ENCODE measurements at regions not wholly inside any gene's neighbourhood (a gene's known extent, or its start where the extent isn't known, plus 50 kb on each side); places are given as distances from the start of the nearest gene placed in this dataset.

DNA sequence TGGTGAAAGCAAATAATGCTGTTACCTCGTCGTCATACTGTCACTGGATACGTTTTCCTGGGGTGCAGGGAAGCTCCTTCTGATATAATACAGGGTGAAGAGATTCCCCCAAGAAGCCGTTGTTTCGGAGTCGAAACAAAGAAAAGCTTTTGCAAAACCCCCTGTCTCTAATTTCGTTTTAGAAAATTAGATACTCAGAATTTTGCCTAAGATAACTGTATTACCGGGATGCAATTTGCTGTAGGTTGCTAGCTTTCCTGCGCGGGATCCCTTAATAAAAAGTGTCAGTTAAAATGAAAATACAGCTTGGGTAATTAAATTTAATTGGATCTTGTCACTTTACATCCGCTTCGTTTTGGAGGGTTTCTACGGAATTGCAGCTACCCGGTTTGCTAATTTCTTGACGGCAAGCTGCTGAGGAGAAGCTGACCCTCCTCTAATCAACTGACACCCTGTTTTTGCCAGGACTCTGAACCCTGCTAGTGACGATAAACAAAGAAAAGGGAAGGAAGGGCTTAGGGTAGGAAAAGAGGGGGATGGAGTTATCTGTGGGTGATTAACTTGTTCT, 174.6 kb downstream of the SHOX start:
- no peak for DNase-seq (ENCODE audit: low read depth in 2 of 2)

DNA sequence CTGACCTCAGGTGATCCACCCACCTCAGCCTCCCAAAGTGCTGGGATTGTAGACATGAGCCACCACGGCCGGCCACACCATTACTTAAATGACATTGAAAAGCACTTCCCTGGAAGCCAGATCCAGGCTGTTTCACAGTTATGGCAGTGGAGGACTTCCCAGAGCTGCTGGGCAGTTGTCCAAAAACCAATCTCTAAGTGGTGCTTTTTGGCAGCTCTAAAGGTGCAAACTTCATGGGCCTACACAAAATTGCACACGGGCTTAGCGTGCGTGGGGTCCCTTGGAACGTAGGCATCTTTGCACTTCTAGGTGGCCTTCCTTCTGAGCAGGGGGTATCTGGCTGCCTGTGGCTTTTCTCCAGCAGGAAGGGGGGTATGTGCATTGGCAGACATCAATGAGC, 172.3 kb downstream of the SHOX start:
- DNase-seq (ENCODE audit: low read depth in 2 of 2): no peak

DNA sequence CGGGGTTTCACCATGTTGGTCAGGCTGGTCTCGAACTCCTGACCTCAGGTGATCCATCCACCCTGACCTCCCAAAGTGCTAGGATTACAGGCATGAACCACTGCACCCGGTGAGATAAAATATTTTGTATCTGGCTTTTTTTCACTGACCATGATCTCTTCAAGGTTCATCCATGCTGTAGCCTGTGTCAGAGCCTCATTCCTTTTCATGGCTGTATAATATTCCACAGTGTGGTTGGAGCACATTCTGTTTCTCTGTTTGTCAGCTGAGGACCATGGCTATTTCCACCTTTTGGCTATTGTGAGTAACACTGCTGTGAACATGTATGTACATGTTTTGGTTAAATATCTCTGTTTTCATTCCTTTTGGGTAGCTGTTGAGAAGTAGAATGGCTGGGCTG, 169.2 kb downstream of the SHOX start:
- no peak for DNase-seq (ENCODE audit: low read depth in 2 of 2)

DNA sequence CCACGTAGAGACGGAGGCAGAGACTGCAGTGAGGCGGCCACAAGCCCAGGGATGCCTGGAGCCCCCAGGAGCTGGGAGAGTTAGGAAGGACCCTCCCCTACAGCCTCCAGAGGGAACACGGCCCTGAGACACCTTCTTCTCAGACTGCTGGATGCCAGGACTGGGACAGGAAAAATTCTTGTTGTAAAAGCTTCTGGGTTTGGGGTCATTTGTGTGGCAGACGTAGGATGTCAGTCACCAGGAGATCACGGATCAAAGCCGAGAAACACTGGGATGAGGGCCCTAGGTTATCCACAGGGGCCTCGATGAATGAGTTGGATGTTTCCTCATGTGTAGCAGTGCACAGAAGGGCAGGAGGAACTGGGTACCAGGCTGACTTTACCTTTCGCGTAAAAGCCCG, 163.7 kb downstream of the SHOX start:
- DNase-seq (ENCODE audit: low read depth in 2 of 2): no peak

DNA sequence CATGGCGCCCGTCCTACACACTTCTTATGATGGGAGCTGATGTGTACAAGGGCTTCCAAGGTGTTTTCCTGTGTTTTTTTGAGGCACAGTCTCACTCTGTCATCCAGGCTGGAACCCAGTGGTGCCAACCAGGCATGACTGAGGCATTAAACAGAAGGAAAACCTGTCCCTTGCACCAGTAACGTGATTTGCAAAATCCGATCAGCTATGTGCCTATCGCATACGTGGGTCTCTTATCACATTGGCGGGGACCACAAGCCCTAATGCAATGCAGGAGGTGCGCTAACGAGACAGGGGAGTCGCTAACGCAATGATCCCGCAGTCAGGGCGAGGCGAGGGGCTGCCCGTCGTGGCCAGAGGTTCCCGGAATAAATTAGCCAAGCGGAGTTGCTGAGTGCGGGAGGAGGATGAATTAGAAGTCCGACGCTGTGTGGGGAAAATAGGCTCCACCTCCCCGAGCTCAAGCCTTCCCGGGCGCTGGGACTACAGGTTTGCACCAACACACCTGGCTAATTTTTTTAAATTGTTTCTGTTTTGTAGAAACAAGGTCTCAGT, 162.7 kb downstream of the SHOX start:
- DNase-seq (ENCODE audit: low read depth in 2 of 2): no peak

DNA sequence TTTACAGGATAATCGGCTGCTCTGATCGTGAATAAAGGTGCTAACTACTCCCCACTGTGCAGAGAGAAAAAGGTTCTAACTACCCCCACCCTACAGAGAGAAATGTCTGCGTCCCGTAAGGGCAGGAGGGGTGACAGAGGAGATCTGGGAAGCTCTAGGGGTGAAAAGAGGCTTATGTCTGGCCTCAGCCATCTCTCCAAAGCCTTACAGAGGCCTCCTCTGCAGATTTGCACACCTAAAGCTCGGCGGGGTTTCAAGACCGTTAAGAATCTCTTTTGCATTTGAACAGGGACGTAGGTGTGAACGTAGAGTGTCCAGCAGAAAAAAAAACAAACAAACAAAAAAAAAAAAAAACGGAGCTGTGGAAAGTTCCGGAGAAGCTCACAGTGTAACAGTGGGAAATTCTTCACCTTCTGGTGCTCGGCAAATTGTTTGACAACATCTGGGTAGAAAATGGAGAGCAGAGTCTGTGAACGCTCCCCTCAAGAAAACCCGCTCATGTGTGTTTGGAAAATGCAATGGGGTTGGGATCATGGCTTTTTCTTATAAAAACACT, 161.0 kb downstream of the SHOX start:
- no peak for DNase-seq (ENCODE audit: low read depth in 2 of 2)

DNA sequence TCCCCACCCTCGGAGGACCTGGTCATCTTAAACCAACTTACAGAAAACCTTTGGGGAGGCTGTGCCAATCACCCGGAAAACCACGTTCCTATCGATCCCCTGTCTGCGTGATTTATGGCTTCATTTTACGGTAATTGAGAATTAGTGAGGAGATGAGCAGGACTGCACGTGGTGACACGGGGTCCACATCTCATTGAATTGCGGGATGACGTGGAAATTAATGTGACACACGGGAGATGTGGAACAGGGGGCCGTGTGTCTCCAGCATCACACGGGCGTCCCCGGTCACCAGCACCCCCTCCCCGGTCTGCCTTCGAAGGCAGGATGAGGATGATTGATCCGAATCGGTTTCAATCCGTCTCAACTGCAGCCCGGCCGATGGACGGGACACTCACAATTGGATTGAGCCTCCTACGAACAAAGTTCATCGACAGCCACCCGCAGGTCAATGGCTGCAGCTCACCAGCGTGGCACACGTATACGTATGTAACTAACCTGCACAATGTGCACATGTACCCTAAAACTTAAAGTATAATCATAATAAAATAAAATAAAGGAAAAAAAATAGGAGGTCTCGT, 160.3 kb downstream of the SHOX start:
- no peak for DNase-seq (ENCODE audit: low read depth in 2 of 2)

DNA sequence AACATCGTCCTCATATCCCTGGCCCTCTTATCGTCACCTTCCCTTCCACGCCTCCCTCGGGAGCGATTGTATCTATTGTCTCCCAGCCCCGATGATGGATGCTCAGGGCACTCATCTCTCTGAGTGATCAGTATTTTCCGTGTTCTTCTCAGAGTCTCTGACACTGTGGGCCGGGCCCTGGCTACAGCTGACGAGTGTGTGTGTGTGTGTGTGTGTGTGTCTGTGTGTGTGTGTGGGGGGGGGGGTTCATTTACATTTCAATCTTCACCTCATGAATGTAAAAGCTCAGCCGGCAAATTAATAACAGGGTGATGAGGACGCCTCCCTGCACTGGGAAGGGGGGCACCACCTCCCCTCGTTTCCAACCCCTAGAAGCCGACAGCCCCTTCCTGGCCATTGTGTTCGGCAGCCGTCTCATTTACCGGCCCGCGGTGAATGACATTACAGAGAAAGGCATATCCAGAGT, 159.5 kb downstream of the SHOX start:
- DNase-seq (ENCODE audit: low read depth in 2 of 2): no peak

DNA sequence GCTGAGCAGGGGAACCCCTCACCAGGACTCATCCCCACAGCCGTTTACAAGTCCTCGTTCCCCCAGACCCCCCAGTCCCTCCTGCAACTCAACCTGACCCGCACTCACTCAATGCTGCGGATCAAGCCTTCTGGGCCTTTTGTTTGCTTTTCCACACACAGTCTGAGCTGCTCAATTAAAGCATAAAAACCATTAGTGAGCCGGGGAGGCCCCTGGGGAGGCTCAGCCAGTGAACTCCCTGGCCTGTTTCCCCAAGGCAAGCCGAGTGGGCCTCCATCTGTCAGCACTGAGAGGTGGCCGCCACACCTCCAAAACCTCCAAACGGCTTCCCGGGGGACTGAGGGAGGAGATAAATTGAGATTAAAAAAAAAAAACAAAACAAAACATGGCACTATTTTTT, 158.5 kb downstream of the SHOX start:
- no peak for DNase-seq (ENCODE audit: low read depth in 2 of 2)

DNA sequence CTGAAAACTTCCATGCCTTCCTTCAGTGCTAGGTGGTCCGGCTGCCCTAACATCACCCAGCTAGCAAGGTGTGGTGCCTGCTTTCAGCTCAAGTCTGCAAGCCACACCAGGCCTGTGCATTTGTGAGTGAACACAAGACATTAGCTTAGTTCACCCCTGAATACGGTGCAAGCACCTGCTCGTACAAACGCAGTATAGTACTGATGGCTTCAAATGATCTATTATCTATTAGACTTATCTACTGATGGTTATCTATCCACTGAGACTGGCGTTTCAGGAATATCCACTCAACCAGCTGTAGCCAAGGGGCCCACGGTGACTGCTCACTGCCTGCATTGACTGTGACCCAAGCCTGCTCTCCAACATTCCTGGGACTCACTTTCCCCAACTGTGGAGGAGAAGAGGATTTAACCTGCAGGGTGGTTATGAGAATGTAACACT, 155.9 kb downstream of the SHOX start:
- DNase-seq (ENCODE audit: low read depth in 2 of 2): no peak

DNA sequence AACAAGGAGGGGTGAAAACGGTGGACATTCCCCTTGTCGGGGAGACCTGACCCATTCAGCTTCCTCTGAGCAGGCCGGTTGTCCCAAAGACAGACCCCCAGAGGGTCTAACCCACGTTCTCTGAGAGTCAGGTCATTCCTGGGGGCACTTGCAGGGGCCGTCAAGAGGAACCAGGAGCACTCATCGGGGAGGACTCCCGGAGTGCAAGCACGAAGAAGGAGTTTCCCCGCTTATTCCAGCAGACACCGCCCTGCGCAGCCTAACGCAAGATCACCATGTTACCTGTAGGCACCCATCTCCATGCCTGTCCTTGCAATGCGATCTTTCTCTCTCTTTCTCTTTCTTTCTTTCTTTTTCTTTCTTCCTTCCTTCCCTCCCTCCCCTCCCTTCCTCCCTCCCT, 154.2 kb downstream of the SHOX start:
- DNase-seq (ENCODE audit: low read depth in 2 of 2): no peak

DNA sequence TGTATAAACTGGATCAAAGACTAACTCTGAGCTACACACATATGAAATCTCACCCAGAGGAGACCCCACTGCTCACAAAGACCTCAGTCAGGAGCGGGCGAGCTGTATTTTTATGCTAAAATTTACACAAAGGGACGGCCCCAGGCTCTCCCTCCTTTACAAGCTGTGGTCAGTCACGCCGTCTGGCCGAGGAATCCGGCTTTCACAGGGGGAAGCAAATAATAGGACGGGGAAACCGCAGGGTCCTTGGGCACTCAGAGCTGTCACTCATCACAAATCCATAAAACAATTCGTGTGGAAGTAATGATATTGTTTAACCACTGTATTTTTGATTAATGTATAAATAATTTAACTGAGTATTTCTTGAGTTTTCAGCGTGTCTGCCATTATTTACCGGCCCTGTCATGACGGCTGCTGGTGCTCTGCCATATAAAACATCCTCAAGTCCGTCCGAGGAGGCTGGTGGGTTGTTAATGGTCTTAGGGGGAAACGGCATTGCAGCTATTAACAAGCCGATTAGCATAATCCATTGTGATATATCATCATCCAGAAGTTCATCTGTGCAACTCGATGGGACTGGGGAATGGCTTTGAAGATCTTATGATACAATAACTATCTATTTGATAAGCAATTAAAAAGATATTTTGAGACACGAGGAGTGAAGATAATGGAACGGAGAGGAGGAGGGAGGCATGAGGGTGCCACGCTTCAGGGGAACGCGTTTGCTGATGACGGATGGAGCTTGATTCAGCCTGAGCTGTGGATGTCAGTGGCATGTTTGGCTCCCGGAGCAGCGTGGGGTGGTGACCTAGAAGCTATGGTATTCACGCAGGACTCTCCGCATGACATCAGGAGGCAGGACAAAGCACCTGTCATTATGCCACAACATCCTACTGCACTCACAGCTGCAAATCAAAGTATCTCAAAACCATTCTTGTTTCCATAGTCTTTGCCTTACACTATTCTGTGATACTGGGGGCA, 150.9 kb downstream of the SHOX start:
- DNase-seq (ENCODE audit: low read depth in 2 of 2): no peak

DNA sequence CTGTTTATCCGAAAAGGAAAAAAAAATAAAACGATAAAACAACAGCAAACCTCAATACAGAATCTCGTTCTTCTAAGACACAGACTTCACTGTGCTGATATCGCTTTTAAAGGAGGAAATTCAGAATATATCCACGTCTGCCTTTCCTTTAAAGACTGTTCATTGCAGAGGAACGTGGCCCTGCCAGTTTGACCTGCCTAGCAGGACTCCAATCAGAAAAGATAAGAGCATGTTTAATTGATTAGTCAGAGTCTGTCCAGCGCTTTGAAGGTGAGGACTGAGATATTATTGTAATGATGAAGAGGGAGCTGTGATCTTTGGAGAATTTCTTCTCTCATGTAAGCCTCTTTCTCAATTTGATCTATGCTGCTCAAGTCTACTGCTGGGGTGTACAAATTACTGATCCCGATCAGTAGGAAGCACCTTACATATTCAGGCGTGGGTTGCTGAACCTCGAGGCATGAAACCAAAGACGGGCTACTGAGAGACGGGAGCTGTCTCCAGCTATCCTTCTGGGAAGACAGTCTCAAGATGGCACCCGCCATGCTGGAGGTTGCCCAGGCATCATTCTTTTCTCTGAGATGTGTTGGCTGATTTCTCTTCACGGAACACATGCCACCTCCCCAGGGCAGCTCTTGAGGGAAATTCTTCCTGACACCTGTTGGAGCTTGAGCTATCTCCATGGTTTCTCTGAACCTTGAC, 146.1 kb downstream of the SHOX start:
- DNase-seq (ENCODE audit: low read depth in 2 of 2): no peak

DNA sequence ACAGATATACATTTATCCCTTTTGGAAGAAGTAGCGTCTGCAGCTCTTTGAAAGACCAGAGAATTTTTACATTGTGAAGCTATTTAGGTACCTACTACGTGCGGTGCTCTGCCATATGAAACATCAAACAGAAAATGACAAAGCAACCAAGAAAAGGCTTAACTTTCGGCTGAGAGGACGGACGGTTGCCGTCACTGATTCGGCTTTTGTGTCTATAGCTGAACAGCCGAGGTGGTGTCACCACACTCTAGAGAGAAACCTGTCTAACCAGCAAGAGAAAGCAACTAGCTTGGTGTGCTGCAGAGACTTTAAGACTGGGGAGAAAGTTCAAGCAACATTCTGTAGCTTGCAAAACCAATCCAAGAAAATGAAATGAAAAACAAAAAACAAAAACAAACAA, 145.5 kb downstream of the SHOX start:
- DNase-seq (ENCODE audit: low read depth in 2 of 2): no peak

DNA sequence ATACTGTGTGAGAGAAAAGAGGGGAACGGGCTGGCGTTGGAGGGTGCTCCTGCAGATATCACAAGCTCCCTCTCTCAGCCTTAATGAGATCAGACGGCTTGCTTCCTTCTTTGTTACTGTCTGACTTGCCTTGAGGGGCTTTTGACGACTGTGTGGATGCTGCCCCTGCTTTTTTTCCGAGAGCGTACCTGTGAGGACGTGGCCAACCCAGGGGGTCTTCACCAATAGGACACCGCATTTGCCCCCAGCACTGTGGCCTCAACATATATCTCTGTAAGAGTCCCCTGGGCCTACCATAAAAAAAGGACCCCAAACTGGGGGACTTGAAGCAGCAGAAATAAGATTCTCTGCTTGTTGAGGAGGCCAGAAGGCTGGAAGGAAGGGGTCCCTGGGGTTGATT, 143.9 kb downstream of the SHOX start:
- DNase-seq (ENCODE audit: low read depth in 2 of 2): no peak

DNA sequence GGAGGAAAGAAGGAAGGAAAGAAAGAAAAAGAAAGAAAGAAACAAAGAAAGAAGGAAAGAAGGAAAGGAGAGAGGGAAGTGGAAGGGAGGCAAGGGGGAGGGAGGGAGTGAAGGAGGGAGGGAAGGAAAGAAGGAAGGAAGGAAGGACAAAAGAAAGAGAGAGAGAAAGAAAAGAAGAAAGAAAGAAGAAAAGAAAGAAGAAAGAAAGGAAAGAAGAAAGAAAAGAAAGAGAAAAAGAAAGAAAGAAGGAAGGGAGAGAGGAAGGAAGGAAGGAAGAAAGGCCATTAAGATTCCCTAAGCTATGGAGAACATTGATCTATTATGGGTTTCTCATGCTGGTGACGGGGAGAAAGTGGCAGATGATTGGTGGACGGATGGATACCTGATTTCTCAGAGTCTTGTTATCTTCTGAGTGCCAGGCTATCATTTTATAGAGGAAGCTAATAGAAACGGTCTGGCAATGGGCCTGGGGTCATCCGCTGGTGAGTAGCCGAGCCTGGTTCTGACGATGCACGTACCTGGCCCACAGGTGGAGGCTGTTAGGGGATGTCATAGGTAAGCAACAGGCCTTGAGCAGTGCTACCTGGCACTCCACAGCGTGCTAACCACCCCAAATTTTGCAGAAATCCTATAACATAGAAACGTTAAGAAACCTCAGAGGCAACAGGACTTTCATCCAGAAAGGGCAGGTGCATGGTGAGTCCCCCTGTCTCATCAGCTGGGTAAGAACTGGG, 142.9 kb downstream of the SHOX start:
- DNase-seq (ENCODE audit: low read depth in 2 of 2): no peak

DNA sequence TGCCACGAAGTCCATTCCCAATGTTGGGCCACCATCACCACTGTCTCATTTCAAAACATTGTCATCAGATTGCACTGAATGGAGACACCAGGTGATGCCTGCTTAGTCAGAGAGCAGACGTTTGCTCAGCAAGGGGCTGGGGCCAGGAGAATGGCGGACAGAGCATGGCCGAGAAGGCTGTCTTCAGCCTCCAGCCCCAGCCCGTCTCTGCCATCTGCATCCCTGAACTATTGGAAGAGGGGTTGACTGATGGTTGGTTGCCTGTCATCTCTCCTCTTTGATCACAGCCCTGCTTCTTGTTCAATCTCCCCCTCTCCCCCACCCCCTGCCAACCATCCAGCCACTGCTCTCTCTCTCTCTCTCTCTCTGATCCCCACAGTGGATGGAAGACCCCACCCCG, 140.9 kb downstream of the SHOX start:
- DNase-seq (ENCODE audit: low read depth in 2 of 2): no peak

DNA sequence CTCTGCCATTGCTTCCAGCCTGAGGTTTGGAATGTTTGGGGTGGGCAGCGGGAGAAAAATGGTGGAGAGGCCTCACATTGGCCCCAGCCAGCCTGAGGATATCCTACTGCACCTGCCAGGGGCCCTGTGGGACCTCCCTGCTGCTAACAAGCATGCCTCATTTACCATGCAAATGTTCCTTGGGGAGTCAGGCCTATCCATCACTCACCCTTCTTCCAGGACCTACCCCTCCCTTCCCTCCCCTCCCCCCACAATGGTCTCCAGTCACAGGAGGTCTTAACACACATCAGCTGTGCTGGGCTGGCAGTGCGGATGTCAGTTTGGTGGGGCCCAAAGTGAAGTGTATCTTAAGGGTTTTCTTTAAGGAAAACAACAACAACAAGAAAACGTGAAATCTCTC, 139.2 kb downstream of the SHOX start:
- no peak for DNase-seq (ENCODE audit: low read depth in 2 of 2)

DNA sequence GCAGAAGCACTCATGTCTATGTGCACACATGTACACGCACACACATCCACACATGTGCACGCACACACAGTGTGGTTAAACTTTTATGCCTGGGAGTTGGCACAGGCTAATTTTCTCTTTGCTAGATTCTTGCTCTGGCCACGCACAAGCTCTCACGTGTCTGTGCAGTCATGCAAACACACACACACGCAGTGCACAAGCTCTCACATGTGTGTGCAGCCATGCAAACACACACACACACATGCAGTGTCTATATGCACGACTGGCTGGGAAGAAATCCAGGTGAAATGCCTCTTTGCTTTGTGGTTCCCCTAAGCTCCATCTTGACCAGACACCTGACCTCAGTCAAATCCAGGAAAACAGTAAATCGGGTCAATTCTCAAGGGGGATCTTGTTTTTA, 138.0 kb downstream of the SHOX start:
- DNase-seq (ENCODE audit: low read depth in 2 of 2): no peak

DNA sequence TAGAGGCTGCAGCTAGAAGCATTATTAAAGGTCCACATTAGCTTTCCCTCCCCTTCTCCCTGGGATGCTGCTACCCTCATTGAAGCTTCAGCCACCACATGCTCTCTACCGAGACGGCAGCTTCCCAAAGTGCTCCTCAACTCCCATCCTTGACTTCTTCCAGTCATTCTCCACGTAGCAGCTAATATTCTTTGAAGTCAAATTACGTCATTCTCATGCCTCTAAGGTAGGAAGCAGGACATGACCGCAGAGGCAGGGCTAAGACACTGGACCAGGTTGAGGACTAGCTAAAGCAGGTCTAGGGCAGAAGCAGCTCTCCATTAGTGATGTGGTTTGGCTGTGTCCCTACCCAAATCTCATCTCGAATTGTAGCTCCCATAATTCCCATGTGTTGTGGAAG, 128.3 kb downstream of the SHOX start:
- DNase-seq (ENCODE audit: low read depth in 2 of 2): no peak

DNA sequence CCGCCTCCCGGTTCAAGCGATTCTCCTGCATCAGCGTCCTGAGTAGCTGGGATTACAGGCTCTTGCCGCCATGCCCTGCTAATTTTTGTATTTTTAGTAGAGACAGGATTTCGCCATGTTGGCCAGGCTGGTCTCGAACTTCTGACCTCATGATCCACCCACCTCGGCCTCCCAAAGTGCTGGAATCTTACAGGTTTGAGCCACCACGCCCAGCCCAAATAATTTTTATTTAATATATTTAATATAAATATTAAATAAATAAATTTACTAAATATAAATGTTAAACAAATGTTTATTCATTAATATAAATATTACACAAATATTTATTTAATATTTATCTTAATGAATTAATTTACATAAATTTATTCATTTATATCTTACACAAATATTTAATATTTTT, 120.2 kb downstream of the SHOX start:
- no peak for DNase-seq (ENCODE audit: low read depth in 2 of 2)

All from dermis microvascular lymphatic vessel endothelial cell (primary cell).